ENCODE measurements at regions not wholly inside any gene's neighbourhood (a gene's known extent, or its start where the extent isn't known, plus 50 kb on each side); places are given as distances from the start of the nearest gene placed in this dataset.

DNA sequence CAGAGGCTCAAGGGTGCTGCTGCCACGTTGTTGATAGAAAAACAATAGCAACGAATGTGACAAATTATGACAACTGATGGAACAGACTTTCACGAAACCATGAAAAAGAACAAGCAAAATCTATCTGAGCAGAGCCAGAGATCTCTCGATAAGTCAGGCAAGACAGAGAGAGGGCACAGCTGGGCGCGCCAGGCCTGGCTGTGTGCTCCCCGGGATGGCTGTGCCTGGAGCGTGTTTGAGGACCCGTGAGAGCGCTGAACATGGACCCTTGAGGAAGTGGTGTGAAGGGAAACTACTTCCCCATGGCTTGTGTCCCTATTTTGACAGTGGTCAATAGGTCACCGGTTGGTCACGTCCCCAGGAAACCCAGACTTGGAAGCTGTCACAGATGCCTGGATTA lies 83.1 kb upstream of the FGF3 start:
- H3K27me3 Mint-ChIP-seq (ENCODE audit: low read depth in 2 of 2) = peaks cover 8 to 12% of the 10 kb centered on the region in 2 donors

GRCh38 chr11:69903211-69903610 lies 84.0 kb upstream of the FGF3 start:
- Mint-ChIP-seq H3K36me3 (no peaks in the 10 kb centered on the region), H3K9me3 (no peaks in the 10 kb centered on the region), H3K27me3 (ENCODE audit: low read depth in 2 of 2) (peaks cover 8 to 12% of the 10 kb centered on the region in 2 donors), H3K4me1 (no peaks in the 10 kb centered on the region), H3K4me3 (no peak overlapping the region), H3K27ac (no peak overlapping the region)
- H3K36me3 ChIP-seq (ENCODE audit: control insufficient read depth, insufficient read depth, low read length) = no peaks in the 10 kb centered on the region
- ATAC-seq (no peak), DNase-seq (no peak)
- TF ChIP-seq, protein P1, sequence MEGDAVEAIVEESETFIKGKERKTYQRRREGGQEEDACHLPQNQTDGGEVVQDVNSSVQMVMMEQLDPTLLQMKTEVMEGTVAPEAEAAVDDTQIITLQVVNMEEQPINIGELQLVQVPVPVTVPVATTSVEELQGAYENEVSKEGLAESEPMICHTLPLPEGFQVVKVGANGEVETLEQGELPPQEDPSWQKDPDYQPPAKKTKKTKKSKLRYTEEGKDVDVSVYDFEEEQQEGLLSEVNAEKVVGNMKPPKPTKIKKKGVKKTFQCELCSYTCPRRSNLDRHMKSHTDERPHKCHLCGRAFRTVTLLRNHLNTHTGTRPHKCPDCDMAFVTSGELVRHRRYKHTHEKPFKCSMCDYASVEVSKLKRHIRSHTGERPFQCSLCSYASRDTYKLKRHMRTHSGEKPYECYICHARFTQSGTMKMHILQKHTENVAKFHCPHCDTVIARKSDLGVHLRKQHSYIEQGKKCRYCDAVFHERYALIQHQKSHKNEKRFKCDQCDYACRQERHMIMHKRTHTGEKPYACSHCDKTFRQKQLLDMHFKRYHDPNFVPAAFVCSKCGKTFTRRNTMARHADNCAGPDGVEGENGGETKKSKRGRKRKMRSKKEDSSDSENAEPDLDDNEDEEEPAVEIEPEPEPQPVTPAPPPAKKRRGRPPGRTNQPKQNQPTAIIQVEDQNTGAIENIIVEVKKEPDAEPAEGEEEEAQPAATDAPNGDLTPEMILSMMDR (IDR thresholded peaks at IDR 0.05) = no peak
- intact Hi-C loops (cut with micrococcal nuclease) = no loop called here
- no peak overlapping the region for H3K4me3 ChIP-seq (ENCODE audit: low read length)
- no peaks in the 10 kb centered on the region for H3K27me3 ChIP-seq (ENCODE audit: control insufficient read depth, insufficient read depth, low read length)
- no peaks in the 10 kb centered on the region for H3K9me3 ChIP-seq (ENCODE audit: control insufficient read depth, insufficient read depth, low read length)
- WGBS (ENCODE audit: insufficient coverage) = 86% methylated on average over 8 of the region's 8 CpGs
- no peak overlapping the region for H3K27ac ChIP-seq (ENCODE audit: low read length)
- no peaks in the 10 kb centered on the region for H3K4me1 ChIP-seq (ENCODE audit: control insufficient read depth, insufficient read depth, low read length)

More for the DNA sequence above, 83.1 kb upstream of the FGF3 start:
- Mint-ChIP-seq H3K4me3 (no peak overlapping the region), H3K27ac (no peak overlapping the region), H3K9me3 (no peaks in the 10 kb centered on the region), H3K36me3 (no peaks in the 10 kb centered on the region), H3K4me1 (no peaks in the 10 kb centered on the region)
- Histone ChIP-seq H3K36me3 (ENCODE audit: control insufficient read depth, insufficient read depth, low read length) (no peaks in the 10 kb centered on the region), H3K27me3 (ENCODE audit: control insufficient read depth, insufficient read depth, low read length) (no peaks in the 10 kb centered on the region), H3K4me1 (ENCODE audit: control insufficient read depth, insufficient read depth, low read length) (no peaks in the 10 kb centered on the region), H3K27ac (ENCODE audit: low read length) (no peak overlapping the region), H3K4me3 (ENCODE audit: low read length) (no peak overlapping the region), H3K9me3 (ENCODE audit: control insufficient read depth, insufficient read depth, low read length) (no peaks in the 10 kb centered on the region)
- TF ChIP-seq, protein P1 (IDR thresholded peaks at IDR 0.05) = no peak
- no peak for DNase-seq
- WGBS (ENCODE audit: insufficient coverage) = 82% methylated on average over 10 of the region's 12 CpGs
- intact Hi-C loops (cut with micrococcal nuclease) = no loop called here
- ATAC-seq = no peak

DNA sequence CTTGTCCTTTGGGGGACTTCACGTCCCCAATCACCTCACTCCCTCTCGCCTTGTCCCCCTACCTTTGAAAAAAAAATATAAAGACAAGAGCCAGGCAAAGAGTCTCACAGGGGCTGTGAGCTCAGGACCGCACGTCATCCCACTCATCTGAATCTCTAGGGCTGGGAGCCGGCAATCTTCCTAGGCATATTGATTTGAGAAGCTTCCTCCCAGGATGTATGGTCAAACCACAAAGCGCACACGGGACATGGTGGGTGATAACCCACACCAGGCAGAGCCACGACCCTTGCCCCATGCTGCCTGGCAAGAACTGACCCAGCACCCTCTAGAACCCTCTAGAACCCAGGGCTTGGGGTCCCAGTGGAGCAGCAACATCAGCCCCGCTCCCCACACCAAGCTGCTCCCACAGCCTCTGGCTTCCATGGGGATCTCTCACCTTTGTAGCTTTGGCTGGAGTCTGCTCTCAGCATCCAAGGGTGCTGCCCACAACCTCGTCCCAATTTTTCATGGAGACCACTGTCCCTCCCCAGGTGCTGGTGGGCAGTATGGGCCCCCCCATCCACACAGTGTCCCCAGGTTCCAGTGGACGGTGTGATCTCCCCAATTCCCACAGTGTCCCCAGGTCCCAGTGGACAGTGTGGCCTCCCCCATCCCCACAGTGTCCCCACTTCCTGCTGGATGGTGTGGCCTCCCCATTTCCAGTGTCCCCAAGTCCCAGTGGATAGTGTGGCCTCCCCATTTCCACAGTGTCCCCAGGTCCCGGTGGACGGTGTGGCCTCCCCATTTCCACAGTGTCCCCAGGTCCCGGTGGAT lies 85.2 kb upstream of the FGF3 start:
- no peaks in the 10 kb centered on the region for H3K9me3 ChIP-seq (ENCODE audit: control insufficient read depth, insufficient read depth, low read length)
- WGBS (ENCODE audit: insufficient coverage) = 41% methylated on average over 14 of the region's 14 CpGs
- H3K27ac Mint-ChIP-seq = no peak overlapping the region
- DNase-seq (no peak), ATAC-seq (no peak)
- no peaks in the 10 kb centered on the region for H3K4me1 Mint-ChIP-seq
- H3K4me1 ChIP-seq (ENCODE audit: control insufficient read depth, insufficient read depth, low read length) = no peaks in the 10 kb centered on the region
- no peaks in the 10 kb centered on the region for H3K36me3 ChIP-seq (ENCODE audit: control insufficient read depth, insufficient read depth, low read length)
- H3K27me3 Mint-ChIP-seq (ENCODE audit: low read depth in 2 of 2) = peaks cover 5 to 8% of the 10 kb centered on the region in 2 donors
- H3K4me3 Mint-ChIP-seq = no peak overlapping the region
- H3K9me3 Mint-ChIP-seq = no peaks in the 10 kb centered on the region
- intact Hi-C loops (cut with micrococcal nuclease) = no loop called here
- no peaks in the 10 kb centered on the region for H3K36me3 Mint-ChIP-seq
- TF ChIP-seq, protein P1 (IDR thresholded peaks at IDR 0.05) = no peak
- H3K27ac ChIP-seq (ENCODE audit: low read length) = no peak overlapping the region
- H3K4me3 ChIP-seq (ENCODE audit: low read length) = no peak overlapping the region
- H3K27me3 ChIP-seq (ENCODE audit: control insufficient read depth, insufficient read depth, low read length) = no peaks in the 10 kb centered on the region

Measured in natural killer cell (primary cell).